NCI-H2107 treated with DMSO at 0.1 percent for 48 hours (cell line): ENCODE measurements at regions not wholly inside any gene's neighbourhood (a gene's known extent, or its start where the extent isn't known, plus 50 kb on each side); places are given as distances from the start of the nearest gene placed in this dataset.
"Not testable (repeated sequence)": the region's sequence is repeated elsewhere in the genome, so short reads cannot be mapped to it uniquely, and the experiment has no call there.

Experiments used
- DNase-seq: peaks from one replicate; lab custom pipeline; 2025; ENCODE audit not compliant: unreplicated experiment; lab: John Stamatoyannopoulos, UW

DNA sequence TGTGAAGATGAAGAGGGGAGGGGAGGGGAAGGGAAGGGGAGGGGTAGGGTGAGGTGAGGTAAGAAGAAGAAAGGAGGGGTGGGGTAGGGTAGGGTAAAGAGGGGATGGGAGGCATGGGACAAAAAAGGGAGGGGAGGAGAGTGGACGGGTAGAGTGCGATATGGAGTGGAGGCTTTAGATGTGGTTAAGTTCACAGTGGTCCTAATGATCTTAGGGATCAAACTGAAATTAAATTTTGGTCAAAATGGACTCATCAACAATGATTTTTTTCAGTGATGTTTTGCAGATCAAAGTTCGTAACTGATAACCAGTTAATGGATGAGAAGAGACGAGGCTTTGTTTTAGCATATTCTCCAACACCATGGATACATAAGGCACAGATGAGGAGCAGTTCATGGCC is 513.9 kb upstream of the ACVR2A start:
- no peak for DNase-seq

GRCh38 chr2:147327613-147328012 is 517.2 kb upstream of the ACVR2A start:
- no peak for DNase-seq

- DNase-seq, result no peak
These were observed 518.8 kb upstream of the ACVR2A start for GRCh38 chr2:147325990-147326389.

DNA sequence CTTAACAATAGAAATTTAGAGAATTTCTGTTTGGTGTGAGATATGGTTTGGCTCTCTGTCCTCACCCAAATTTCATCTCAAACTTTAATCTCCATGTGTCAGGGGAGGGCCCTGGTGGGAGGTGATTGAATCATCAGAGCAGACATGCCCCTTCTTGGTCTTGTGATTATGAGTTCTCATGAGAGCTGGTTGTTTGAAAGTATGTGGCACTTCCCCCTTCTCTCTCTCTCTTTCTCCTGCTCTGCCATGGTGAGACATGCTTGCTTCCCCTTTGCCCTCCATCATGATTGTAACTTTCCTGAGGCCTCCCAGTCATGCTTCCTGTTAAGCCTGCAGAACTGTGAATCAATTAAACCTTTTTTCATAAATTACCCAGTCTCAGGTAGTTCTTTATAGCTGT is 524.7 kb upstream of the ACVR2A start:
- no peak for DNase-seq

GRCh38 chr2:147311058-147311430 is 533.8 kb upstream of the ACVR2A start:
- no peak for DNase-seq

- DNase-seq, result no peak
These were observed 534.3 kb upstream of the ACVR2A start for GRCh38 chr2:147310335-147311057.

GRCh38 chr2:147297820-147298219 is 547.0 kb upstream of the ACVR2A start:
- peak; percentile 85 for DNase-seq

DNA sequence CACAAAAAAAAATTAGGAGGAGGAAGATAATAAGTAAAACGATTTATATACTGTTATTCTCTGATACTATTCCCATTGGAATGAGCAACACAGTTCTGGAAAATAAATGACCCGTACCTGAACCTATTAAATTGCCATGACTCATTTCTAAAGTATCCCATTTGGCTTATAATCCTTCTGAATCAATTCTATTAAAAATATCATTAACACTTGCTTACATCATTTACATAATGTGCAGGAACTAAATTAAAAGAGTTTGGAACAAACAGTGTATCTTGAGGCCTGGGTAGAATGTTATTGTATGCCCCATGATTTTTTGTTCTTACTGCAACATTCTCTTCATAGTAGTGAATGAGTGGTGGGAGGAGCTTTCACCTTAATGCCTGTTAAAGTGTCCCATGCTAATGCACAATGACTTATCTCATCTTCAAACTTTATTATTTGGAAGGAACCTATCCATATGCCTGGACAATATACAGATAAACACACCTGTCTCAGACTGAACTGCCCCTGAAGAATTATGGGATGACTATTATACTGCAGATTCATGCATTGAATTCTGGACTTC is 549.9 kb upstream of the ACVR2A start:
- no peak for DNase-seq

DNA sequence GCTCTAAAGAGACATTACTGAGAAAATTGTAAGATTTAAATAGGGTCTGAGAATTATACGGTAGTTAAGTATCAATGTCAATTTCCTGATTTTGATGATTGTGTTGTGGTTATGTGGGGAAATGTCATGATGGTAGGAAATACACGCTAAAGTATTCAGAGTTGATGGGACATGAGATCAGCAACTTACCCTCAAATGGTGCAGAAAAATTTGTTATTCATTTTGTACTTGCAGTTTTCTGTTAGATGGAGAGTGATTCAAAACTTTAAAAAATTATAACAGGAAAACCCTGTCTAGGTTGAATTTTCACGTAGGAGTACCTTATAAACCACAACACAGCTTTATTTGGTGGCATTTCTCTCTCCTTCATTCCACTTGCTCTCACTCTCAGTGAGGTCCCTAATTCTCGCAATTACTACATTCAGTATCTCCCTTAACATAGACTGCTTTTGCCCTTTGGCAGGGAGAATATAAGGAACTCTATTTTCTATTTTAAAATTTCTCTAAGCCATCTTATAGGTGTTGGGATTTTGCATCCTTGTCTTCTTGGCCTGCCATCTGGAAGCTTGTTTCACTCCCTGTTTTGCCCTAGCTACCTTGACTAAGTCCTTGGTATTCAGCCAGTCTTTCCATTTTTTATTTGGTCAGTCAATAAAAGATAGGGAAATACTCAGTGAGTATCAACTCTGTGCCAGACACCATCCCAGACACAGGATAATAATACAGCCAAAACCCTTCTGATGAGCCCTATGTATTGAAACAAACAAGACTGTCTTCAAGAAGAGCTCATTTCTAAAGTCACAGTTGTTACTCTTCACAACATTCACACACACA is 550.6 kb upstream of the ACVR2A start:
- no peak for DNase-seq

GRCh38 chr2:147288131-147288530 is 556.7 kb upstream of the ACVR2A start:
- no peak for DNase-seq

DNA sequence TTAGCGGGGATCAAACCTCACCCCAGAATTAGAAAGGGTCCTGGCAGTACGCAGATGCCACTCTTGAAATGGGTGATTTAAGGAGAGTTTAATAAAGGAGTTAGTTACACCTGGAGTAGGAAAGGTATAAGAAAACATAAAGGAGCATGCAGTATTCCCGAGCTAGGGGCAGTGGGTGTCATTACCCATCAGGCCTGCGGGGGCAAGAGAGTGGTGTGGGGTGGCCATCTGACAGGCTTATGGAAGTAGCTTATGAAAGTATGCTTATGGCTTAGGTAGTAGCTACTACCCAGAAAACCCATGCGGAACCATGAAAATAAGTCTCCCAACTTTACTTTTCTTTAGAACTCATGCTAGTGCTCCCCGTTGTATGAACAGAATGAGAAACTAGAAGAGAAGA is 568.9 kb upstream of the ACVR2A start:
- no peak for DNase-seq

DNA sequence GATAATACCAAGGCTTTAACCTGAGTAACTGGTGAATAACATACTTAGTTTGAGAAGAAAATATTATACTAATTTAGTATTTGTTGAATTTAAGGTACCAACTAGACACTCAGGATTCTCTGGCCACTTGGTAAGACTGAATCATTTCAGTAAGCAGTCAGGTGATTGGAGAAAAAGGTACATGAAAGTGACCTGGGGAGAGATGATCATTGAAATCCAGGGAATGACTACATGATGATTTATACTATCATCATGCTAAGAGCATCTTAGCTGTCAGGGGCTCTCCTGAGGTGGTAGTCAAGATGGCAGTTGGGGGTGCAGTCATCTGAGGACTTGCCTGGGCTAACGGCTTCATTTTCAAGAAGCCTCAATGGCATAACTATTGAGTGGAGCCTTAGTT is 571.2 kb upstream of the ACVR2A start:
- DNase-seq, result no peak

GRCh38 chr2:147273106-147273505 is 571.7 kb upstream of the ACVR2A start:
- DNase-seq, result no peak

DNA sequence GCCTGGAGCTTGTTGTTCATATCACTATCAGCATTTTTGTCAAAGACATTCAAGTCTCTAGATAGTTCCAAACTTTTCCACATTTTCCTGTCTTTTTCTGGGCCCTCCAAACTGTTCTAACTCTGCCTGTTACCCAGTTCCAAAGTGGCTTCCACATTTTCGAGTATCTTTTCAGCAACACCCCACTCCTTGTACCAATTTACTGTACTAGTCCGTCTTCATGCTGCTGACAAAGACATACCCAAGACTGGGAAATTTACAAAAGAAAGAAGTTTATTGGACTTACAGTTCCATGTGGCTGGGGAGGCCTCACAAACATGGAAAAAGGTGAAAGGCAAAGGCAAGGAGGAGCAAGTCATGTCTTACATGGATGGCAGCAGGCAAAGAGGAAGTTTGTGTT is 575.2 kb upstream of the ACVR2A start:
- not testable (repeated sequence) for DNase-seq

- no peak for DNase-seq
These were observed 584.6 kb upstream of the ACVR2A start for GRCh38 chr2:147260241-147260640.

DNA sequence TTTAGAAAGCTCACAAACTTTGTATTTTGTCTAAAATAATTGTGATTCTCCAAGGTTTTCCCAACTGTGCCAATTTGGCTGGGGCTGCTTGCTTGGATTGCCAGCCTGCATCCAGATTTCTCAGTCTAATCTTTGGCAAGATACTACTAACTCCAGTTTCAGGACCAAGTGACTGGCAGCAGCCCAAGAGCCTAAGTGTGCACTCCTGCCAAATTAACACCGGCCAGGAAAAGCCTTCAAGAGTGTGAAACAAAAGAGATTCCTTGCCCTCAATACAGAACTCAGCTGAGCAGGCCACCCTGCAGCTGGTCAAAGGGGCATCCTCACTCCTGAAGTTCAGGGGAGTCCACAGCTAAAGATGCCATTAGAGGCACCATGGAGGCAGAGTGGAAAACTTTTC is 589.0 kb upstream of the ACVR2A start:
- no peak for DNase-seq

- no peak for DNase-seq
These were observed 594.0 kb upstream of the ACVR2A start for GRCh38 chr2:147250652-147251356.

- DNase-seq, result peak; percentile 20
These were observed 597.1 kb upstream of the ACVR2A start for GRCh38 chr2:147247749-147248148.

GRCh38 chr2:147242445-147242844 is 602.4 kb upstream of the ACVR2A start:
- no peak for DNase-seq

- DNase-seq, result no peak
These were observed 608.2 kb upstream of the ACVR2A start for GRCh38 chr2:147236601-147237000.

GRCh38 chr2:147232225-147232669 is 612.6 kb upstream of the ACVR2A start:
- no peak for DNase-seq
